ENCODE measurements at regions not wholly inside any gene's neighbourhood (a gene's known extent, or its start where the extent isn't known, plus 50 kb on each side); places are given as distances from the start of the nearest gene placed in this dataset.
"Not testable (repeated sequence)": the region's sequence is repeated elsewhere in the genome, so short reads cannot be mapped to it uniquely, and the experiment has no call there.

- no peak for DNase-seq
Measured at GRCh38 chr17:12195418-12195817, 174.7 kb downstream of the MAP2K4 start.

- no peak for DNase-seq
Measured at GRCh38 chr17:12201294-12201880, 180.7 kb downstream of the MAP2K4 start.

DNA sequence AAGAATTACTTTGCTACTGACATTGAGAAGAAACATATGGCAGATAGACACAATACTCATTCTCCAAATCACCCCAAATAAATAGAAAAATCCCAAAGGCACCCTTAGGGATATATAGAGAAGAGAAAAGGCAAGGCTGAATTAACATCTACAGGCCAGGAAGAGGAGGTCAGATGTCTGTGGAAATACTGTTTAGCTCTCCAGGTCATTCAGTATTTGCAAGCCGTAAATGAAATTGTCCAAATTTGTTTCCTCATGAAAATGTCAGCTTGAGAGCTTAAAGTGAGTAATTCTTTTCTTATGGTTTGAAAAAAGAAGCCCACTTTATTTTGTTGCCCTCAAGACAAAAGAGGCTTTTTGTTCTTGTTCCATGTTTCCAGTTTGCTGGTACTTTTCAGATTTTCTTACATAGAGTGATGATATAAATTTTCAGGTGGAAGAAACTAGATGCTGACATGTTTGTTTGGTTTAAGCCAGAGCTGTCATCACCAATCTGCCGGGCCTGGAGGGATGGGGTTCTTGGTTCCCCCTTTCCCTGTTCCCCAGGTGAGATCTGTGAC is 189.0 kb downstream of the MAP2K4 start:
- no peak for DNase-seq

GRCh38 chr17:12220714-12221439 is 200.2 kb downstream of the MAP2K4 start:
- not testable (repeated sequence) for DNase-seq

DNA sequence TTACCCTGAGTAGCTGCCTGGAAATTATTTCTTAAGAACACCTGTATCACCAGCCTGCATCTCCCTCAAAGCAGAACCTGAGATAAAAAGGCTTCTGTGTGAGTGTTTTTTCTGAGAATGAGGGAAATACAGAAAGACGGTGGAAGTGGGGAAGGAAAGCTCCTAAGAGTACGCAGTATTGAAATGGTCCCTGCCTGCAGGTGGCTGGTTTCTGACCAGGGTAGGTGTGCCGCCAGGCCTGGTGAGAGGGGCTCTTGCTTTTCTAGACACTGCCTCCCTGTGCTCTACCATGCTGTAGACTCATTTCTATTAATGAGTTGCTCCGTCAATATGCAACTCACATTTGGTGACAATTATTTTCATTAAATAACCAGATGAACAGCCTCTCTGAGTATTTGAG is 201.7 kb downstream of the MAP2K4 start:
- DNase-seq = no peak

DNA sequence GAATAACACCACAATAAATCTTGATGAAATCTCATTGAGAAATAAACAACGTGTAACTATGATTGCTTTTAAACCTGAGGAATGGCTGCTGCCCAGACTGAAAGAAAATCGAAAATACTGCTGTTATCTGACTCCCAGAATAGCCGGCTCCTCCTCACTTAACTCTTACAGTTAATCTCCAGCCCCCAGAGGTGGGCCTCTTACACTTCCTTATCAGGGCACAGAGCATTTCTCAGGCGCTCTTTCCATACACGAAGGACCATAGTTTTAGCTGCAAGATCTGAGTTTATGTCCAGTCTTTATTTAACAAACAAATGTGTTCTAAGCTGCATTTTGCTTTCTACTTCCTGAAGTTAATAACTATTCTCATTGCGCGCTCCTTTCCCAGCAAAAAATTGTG is 206.9 kb downstream of the MAP2K4 start:
- no peak for DNase-seq

DNA sequence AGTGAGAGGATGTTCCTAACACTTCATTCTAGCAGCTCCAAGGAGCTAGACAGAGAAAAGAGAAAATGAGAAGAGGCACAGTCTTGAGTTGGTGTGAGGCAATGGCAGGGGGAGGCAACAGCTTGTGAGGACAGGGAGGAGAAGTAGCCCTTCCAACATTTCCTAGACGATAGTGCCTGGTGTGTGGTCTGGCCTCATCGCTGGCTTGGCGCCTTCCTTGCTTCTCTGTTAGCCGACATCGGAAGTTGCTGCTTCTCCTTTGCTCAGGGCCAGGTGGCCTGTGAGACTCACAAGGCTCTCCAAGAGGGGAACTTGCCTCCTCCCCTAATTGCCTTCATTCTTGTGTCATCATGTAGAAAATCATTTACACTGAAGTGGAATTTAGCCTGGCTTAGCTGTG is 208.7 kb downstream of the MAP2K4 start:
- DNase-seq = no peak

- no peak for DNase-seq
Measured at GRCh38 chr17:12230481-12231354, 210.0 kb downstream of the MAP2K4 start.

DNA sequence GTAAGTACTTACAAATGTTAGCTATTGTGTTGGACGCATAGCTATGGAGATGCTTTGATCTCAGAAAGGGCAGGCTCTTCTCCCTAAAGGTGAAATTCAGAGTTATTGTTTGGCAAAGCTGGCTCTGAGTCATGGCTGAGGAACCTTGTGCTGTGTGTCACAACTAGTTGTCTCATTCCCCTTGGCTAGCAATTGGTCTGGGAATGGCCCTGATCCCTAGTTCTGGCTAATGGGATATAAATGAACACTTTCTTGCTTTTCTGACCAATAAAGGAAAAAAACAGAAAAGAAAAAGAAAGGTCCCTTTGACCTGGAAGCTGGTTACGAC is 210.6 kb downstream of the MAP2K4 start:
- no peak for DNase-seq

- DNase-seq = not testable (repeated sequence)
Measured at GRCh38 chr17:12239021-12239420, 218.3 kb downstream of the MAP2K4 start.

DNA sequence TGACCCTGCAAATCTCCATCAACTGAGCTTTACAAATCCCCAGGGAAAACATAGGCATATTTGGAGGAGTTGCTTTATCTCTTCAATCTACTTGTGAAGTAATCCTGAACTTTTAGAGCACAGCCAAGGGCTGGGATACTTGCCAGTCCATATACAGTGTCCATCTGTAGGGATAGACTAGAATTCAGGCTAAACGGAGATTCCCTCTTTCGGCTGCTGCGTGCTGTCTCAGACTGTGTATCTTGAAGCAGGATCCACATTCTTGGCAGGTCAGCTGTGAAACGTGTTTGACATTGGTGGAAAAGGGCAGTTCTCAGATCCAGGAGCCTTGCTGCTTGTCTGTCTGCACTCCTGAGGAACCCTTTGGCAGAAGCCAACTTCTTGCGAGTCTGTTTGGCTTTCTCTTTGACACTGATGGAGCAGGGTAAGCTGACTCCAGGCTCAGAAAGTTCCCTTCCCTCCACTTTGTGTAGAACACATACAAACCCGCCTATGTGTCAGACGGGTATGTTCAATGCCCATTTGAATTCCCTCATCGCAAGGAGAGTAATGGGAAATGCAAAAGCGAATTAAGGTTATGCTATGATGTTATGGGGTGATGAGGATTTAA is 221.8 kb downstream of the MAP2K4 start:
- no peak for DNase-seq

DNA sequence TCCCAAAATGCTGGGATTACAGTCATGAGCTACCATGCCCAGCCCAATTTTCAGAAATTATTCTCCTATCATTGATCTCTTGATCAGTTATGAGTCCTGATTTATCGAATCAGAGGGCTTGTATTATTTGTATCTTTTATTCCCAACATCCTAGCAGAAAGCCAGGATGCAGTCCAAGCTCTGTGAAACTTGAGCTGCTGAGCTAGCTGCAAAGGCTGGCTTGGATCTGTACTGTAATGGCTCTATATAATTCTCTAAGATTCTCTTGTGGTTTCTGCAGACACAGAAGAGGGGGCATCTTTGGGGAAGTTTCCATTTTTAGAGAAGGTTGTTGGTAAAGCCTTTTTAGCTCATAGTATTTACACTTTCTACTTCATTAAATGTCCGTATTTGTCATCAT is 227.1 kb downstream of the MAP2K4 start:
- no peak for DNase-seq

GRCh38 chr17:12250973-12251372 is 230.3 kb downstream of the MAP2K4 start:
- no peak for DNase-seq

- no peak for DNase-seq
Measured at GRCh38 chr17:12252462-12252861, 231.8 kb downstream of the MAP2K4 start.

GRCh38 chr17:12254460-12254859 is 233.8 kb downstream of the MAP2K4 start:
- DNase-seq = no peak

DNA sequence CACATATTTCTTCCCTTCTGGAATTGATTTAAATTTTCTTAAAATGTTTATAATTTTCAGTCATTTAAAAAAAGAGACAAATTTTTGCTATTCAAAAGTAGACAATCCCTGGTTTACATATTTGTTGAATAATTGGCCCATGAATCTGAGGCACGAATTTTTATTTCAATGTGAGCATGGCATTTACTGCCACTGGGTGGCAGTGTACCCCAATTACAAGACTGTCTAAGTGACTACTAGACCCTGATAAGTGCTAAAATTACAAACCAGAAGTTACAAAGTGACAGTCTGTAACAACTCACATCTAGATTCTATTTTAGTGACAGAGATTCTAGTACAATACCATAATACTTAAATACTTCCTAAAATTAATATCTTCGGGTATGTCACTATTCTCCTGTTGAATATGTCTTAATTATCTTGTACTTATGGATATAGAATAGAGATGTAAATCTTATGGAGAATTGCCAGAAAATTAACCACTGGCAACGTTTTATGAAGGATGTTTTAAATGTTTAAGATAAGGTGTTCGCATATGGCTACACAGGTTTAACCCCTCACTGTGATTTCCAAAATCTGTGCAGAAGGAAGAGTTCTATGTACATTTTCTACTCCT is 235.8 kb downstream of the MAP2K4 start:
- no peak for DNase-seq

DNA sequence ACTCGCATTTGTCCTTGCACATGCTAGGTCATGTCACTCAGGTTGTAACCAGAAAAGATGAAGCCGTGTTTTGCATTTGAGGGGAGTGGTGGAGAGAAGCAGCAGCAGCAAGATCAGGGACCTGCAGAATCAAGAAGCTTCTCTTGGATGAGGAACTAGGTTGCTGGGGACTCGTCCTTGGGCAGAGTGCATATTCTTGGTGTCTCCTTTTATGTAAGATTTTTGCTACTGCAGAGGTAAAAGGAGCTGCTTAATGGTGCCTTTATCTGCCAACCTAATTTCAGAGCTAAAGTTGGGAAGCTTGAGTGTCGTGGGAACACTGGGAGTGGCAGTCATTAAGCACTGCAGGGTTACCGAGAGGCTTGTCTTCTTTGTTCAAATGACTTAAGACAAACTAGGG is 236.5 kb downstream of the MAP2K4 start:
- no peak for DNase-seq

GRCh38 chr17:12261354-12261753 is 240.7 kb downstream of the MAP2K4 start:
- no peak for DNase-seq

- no peak for DNase-seq
Measured at GRCh38 chr17:12269751-12270150, 249.1 kb downstream of the MAP2K4 start.

- DNase-seq = no peak
Measured at GRCh38 chr17:12277827-12278226, 257.1 kb downstream of the MAP2K4 start.

GRCh38 chr17:12282056-12282455 is 261.4 kb downstream of the MAP2K4 start:
- DNase-seq = no peak

- DNase-seq = no peak
Measured at GRCh38 chr17:12287953-12288352, 267.3 kb downstream of the MAP2K4 start.

DNA sequence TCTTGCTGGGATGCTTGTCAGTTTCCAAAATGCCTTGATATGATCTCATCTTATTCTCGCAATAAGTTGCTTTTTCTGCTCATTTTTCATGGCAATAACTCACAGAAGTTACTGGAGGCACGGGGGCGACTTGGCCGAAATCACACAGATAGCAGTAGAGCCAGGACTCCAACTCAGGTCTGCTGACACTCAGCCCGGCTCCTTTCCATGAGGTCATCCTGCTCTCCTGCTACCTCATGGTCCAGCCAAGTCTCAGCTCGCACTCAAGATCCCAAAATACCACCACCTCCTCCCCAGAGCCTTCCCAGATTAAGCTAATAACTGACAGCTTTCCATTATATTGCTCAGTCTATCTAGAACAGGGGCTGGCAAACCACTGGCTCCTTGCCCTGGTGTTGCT is 269.5 kb downstream of the MAP2K4 start:
- no peak for DNase-seq
